SJCRH30 (cell line): ENCODE measurements at regions not wholly inside any gene's neighbourhood (a gene's known extent, or its start where the extent isn't known, plus 50 kb on each side); places are given as distances from the start of the nearest gene placed in this dataset.

ENCODE experiments used
- DNase-seq, 2 experiments: peaks; one replicate each; pipeline ENCODE4 v3.0.0-alpha.2; 2015 to 2020
- H3K27ac ChIP-seq: fragments of 250-450 bp; sonication (Bioruptor Pico); 2 replicates; pipeline ENCODE4 v1.5.1; 2020; ENCODE audit warnings: mild to moderate bottlenecking, moderate library complexity
- H3K27me3 ChIP-seq: fragments of 250-450 bp; sonication (Bioruptor Pico); 2 replicates; pipeline ENCODE4 v1.5.1; 2020; ENCODE audit warnings: mild to moderate bottlenecking, moderate library complexity
- H3K36me3 ChIP-seq: fragments of 250-450 bp; sonication (Bioruptor Pico); 2 replicates; pipeline ENCODE4 v1.5.1; 2020; ENCODE audit warnings: mild to moderate bottlenecking, moderate library complexity
- H3K4me1 ChIP-seq: fragments of 250-450 bp; sonication (Bioruptor Pico); 2 replicates; pipeline ENCODE4 v1.5.1; 2020; ENCODE audit warnings: mild to moderate bottlenecking, moderate library complexity
- H3K4me3 ChIP-seq: fragments of 250-450 bp; sonication (Bioruptor Pico); 2 replicates; pipeline ENCODE4 v1.5.1; 2020; ENCODE audit warnings: mild to moderate bottlenecking, moderate library complexity
- H3K9me3 ChIP-seq: fragments of 250-450 bp; sonication (Bioruptor Pico); replicated peaks from 2 replicates; pipeline ENCODE4 v1.5.1; 2020; ENCODE audit warnings: mild to moderate bottlenecking, moderate library complexity

DNA sequence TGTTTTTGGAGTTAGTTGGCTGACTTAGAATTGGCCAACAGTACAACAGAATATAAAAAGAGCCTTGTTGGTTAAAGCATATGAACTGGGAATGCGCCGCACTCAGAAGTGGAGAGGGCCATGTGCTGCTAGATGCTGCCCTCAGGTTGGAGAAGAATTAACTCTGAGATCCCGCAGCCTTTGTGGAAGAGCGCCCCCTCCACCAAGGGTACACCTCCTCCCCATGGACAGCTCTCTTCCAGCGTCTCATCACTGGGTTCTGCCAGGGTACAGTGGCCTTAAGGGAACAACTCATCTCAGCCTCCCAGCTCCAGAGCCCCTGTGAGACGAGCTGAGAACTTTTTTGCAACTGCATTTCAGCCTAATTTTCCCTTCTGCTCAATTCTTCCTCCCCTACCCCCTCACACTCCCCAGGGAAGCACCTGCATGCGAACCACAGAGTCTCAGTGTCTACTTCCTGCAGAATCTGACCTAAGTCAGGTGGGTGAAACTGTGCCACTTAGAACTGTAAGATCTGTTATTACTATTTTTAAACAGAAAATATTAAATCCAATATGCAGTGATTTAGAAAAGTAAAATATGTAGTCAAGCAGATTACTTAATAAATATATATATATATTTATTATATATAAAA lies 380.6 kb downstream of the RAB28 start:
- Histone ChIP-seq H3K4me1 (no peaks in the 10 kb centered on the region), H3K36me3 (no peaks in the 10 kb centered on the region), H3K9me3 (no peaks in the 10 kb centered on the region; the same call in 1 of the 2 replicates), H3K27me3 (0 out of 2 replicates have a peak, but pooled peaks cover 3% of the 10 kb centered on the region), H3K4me3 (no peak overlapping the region), H3K27ac (no peak overlapping the region)
- no peak for DNase-seq

DNA sequence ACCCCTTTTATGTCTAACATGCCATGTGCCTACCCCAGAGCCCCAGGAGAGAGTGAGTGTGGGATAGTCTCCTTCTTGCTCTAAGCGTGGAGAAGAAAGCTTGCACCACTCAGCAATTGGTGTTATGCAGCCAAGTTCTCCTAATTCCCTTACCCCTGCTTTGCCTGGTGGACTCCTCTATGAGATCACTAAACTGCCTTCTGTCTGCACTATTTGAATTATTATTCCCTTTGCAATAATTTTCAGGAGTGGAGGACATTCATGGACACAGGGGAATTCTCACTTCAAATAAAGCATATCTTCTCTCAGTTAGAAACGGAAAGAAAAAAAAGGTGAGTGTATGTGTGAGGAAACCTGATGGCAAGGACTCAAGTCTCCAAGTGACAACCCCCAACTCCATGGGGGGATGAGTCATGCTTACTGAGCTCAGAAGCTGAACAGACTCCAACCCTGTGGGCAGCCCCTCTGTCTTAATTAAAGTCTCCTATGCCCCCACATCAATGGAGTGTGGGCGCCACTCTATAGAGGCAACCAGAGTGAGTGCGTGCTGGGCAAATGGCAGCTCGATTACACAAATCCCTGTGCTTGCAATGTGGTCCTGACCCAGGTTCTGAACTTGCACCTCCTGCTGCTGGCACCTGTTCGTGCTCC lies 381.9 kb downstream of the RAB28 start:
- Histone ChIP-seq H3K36me3 (no peaks in the 10 kb centered on the region), H3K27me3 (0 out of 2 replicates have a peak, but pooled peaks cover 3% of the 10 kb centered on the region), H3K27ac (no peak overlapping the region), H3K4me3 (no peak overlapping the region), H3K9me3 (no peaks in the 10 kb centered on the region; the same call in 1 of the 2 replicates), H3K4me1 (no peaks in the 10 kb centered on the region)
- peak in 1 of 2 experiments; percentile 7 for DNase-seq

DNA sequence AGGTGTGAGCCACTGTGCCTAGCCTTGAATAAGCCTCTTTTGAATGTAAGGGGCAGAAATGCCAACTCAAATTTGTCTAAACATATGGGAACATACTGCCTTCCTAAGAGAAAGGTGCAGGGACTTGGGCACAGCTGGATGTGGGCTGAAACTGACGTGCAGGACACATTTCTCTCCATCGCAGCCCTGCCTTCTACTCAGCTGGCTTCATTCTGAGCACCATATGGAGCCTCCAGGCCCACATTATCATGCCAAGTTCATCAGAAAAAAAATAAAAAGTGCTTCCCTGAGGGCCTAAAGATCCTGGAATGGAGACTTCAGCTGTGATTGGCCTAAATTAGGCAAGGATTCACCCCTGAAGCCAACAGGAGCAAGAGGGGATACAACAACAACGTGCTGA lies 386.2 kb downstream of the RAB28 start:
- no peaks in the 10 kb centered on the region for H3K27me3 ChIP-seq
- H3K4me1 ChIP-seq: no peaks in the 10 kb centered on the region

DNA sequence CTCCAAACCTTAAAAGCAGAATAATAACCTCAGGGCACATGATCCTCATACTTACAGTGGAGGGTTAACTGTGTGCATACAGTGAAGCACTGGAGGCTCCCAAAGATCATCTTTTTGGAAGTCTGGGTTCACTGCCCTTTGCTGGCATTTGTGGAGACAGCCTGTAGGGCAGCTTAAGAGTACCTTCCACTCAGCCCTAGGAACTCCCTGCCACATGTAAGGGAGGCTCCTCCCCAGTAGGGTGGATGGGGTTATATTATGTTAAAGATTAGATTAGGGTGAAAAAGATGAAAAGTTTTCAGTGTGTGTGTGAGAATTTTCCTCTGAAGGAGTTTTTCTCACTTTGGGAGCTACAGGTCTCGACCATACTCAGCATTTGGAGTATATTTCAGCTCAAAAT lies 388.4 kb downstream of the RAB28 start:
- no peak overlapping the region for H3K27ac ChIP-seq
- no peak for DNase-seq

More for the DNA sequence above, 386.2 kb downstream of the RAB28 start:
- no peak for DNase-seq
- H3K4me3 ChIP-seq: no peak overlapping the region
- no peaks in the 10 kb centered on the region for H3K36me3 ChIP-seq
- H3K9me3 ChIP-seq: no peaks in the 10 kb centered on the region
- H3K27ac ChIP-seq: no peak overlapping the region

DNA sequence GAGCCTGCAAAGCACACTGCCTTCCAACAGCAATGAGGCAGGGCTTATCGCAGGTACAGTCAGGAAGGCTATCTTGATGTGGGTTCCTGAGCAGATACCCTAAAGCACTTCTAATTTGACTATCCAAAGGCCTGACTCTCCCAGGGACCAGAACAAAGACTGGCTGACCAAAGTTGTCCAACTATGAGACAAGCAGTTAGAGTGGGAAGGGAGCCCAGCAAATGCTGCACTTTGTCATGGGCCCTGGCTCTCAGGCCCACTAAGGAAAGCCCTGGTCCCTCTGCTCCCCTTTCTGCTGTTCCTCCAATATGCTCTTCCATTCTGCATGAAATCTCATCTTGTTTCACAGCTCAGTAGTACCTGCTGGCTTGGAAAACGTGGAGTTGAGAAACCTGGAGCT lies 391.0 kb downstream of the RAB28 start:
- Histone ChIP-seq H3K4me3 (no peak overlapping the region), H3K27ac (no peak overlapping the region), H3K36me3 (no peaks in the 10 kb centered on the region), H3K27me3 (no peaks in the 10 kb centered on the region), H3K9me3 (no peaks in the 10 kb centered on the region), H3K4me1 (no peaks in the 10 kb centered on the region)
- no peak for DNase-seq

More for the DNA sequence above, 388.4 kb downstream of the RAB28 start:
- Histone ChIP-seq H3K4me3 (no peak overlapping the region), H3K27me3 (no peaks in the 10 kb centered on the region), H3K36me3 (no peaks in the 10 kb centered on the region), H3K4me1 (no peaks in the 10 kb centered on the region), H3K9me3 (no peaks in the 10 kb centered on the region)

DNA sequence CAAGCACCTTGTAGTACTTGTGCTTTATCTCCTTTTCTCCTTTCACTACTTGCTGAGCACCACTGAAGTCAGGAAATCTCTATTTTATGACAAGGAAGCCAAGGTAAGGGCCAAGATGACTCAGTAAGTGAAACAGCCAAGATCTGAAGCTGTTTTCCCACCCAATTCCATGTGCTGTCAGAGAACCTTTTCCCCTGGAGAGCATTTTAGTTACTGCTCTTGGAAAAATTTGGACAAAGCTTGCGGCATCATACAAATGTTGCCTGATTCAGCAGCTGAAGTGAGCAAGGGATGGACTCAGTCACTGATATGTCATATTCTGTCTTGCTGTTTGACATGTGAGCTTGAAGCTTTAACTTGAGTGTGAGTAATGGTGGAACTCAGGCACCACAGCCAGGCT lies 391.4 kb downstream of the RAB28 start:
- H3K27me3 ChIP-seq: no peaks in the 10 kb centered on the region
- no peaks in the 10 kb centered on the region for H3K36me3 ChIP-seq
- no peak for DNase-seq
- no peaks in the 10 kb centered on the region for H3K4me1 ChIP-seq
- no peaks in the 10 kb centered on the region for H3K9me3 ChIP-seq
- H3K27ac ChIP-seq: no peak overlapping the region
- no peak overlapping the region for H3K4me3 ChIP-seq

DNA sequence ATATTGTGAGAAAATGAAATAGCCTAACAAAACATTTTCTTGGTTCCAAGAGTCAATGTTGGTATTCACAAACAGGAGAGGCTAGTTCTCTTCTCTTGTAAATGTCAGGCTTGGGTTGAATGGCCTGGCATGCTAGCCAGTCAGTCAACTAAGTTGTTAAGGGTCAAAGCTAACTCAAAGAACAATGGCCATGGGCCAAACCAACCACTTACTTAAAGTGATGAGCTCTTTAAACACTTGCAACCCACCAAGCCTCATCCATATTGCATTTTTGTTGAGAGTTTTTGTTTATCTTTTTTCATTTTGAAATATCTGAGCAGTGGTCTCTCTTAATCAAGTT lies 394.5 kb downstream of the RAB28 start:
- H3K27ac ChIP-seq: no peak overlapping the region
- no peaks in the 10 kb centered on the region for H3K9me3 ChIP-seq
- no peaks in the 10 kb centered on the region for H3K27me3 ChIP-seq
- no peak overlapping the region for H3K4me3 ChIP-seq
- no peaks in the 10 kb centered on the region for H3K36me3 ChIP-seq
- no peaks in the 10 kb centered on the region for H3K4me1 ChIP-seq
- DNase-seq: no peak

DNA sequence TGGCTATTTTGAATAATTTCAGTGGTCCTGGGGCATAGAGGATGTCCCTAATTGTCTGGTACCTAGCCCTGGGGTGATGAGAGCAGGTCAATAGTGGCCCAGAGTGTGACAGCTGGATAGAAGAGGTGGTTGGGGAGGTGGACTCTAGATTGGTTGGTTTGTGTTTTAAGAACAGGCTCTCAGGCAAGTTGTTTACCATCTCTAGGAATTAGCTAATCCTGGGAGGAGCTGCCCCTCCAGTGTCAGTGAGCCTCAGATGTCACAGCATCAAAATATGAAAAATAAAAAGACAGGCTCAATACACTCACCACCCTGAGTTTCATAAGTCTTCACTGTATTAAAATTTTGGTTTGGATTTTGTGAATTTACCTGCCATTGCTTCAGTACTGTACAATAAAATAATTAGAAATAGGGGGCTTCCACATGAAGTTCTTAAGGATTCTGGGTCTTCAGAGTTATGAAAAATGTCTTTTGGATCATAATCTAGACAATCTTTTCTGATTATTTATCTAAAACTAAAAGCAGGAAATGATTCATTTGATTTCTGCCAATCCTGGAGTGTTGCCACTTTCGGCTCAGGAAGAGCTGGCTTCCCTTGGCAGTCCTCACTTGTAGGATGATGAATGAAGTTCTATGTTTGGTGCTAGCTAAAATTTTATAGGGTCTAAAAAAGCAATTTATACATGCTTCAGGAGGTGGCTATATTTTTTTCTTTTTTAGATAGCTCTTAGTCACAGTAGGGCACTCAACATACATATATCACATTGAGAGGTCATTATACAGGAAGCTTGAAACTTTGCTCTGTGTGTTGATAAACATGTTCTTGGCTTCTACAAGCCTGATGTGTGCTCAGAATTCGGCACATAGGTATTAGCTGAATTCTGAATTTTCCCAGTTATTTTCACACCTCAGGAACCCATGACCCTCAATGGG lies 395.1 kb downstream of the RAB28 start:
- no peak overlapping the region for H3K4me3 ChIP-seq
- no peaks in the 10 kb centered on the region for H3K27me3 ChIP-seq
- no peaks in the 10 kb centered on the region for H3K9me3 ChIP-seq
- H3K4me1 ChIP-seq: no peaks in the 10 kb centered on the region
- H3K36me3 ChIP-seq: no peaks in the 10 kb centered on the region
- DNase-seq: no peak
- no peak overlapping the region for H3K27ac ChIP-seq

DNA sequence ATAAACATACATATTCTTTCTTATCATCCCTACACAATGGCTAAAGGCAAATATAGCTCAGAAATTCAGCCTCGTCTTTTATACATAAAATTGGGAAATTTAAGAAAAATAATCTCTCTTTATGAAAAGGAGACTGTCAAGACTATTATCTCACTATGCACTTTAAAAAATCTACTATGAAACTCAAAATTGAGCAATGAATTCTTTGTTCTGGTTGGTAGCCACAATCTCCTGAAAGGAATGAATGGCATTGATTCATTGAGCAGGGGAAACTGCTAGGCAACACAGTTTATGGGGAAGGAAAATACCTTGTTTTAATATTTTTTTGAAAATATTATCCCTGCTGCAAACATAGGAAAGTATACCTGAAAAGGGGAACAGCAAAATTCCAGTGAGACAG lies 397.1 kb downstream of the RAB28 start:
- Histone ChIP-seq H3K4me3 (no peak overlapping the region), H3K9me3 (no peaks in the 10 kb centered on the region), H3K27me3 (no peaks in the 10 kb centered on the region), H3K4me1 (no peaks in the 10 kb centered on the region), H3K36me3 (no peaks in the 10 kb centered on the region), H3K27ac (no peak overlapping the region)
- DNase-seq: no peak

DNA sequence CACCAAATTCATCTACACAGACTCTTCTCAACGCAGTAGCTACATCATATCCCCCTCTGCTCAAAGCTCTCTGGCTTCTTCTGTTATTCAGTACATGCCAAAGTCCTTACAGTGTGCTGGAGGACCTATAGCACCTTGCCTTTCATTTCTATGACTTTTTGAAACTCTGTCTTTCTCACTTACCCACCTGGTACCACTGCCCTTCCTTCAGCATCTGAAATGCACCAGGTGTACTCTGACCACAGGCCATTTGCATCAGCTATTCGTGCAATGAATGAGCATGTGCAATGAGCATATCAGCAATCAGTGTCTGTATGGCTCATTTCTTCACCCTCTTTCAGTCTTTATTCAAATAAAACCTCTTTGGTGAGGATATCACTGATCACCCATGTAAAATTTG lies 399.9 kb downstream of the RAB28 start:
- no peaks in the 10 kb centered on the region for H3K4me1 ChIP-seq
- DNase-seq: no peak
- H3K4me3 ChIP-seq: no peak overlapping the region
- H3K36me3 ChIP-seq: no peaks in the 10 kb centered on the region
- no peaks in the 10 kb centered on the region for H3K27me3 ChIP-seq
- no peak overlapping the region for H3K27ac ChIP-seq
- no peaks in the 10 kb centered on the region for H3K9me3 ChIP-seq

DNA sequence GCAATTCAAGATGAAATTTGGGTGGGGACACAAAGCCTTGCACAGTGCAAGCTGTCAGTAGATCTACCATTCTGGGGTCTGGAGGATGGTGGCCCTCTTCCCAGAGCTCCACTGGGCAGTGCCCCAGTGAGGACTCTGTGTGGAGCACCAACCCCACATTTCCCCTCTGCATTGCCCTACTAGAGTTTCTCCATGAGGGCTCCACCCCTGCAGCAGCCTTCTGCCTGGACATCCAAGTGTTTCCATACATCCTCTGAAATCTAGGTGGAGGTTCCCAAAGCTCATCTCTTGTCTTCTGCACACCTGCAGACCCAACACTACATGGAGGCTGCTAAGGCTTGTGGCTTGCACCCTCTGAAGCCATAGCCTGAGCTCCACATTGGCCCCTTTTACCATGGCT lies 402.3 kb downstream of the RAB28 start:
- Histone ChIP-seq H3K4me3 (no peak overlapping the region), H3K4me1 (no peaks in the 10 kb centered on the region), H3K9me3 (no peaks in the 10 kb centered on the region), H3K27me3 (no peaks in the 10 kb centered on the region), H3K36me3 (no peaks in the 10 kb centered on the region), H3K27ac (no peak overlapping the region)
- DNase-seq: no peak

DNA sequence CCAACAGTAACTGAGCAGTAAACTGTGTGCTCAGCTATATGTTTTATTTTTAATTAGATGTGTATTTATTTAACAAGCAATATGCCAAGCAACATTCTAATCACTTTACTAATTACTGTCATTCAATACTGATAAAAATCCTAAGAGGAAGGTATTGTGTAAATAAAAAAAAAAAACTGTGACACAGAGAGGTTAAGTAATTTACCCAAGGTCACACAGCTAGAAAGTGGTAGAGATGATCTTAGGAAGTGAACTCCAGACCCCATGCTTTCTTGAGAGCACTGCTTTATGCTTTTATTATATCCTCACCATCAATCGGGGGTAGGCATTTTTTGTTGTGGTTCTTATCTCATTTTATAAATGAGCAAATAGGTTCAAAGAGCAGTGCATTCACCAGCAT lies 417.1 kb downstream of the RAB28 start:
- Histone ChIP-seq H3K9me3 (no peaks in the 10 kb centered on the region), H3K36me3 (no peaks in the 10 kb centered on the region), H3K27ac (no peak overlapping the region), H3K27me3 (no peaks in the 10 kb centered on the region), H3K4me3 (no peak overlapping the region), H3K4me1 (no peaks in the 10 kb centered on the region)
- no peak for DNase-seq

DNA sequence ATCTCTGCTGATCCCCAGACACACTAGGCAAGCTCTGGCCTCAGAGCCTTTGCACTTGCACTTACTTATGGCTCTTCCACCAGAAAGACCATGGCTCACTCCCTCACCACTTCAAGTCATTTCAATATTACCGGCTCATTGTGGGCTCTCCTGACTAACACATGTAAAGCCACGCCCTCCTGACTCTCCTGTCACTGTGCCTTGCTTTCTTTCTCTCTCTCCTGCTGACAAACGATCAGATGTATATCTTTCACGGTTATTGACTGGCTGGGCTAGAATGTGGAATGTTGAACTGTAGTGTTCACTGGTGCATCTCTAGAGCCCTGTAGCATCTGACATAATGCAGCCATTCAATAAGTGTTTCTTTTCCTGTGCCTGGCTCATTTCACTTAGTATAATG lies 425.1 kb downstream of the RAB28 start:
- no peak for DNase-seq
- no peak overlapping the region for H3K4me3 ChIP-seq
- no peaks in the 10 kb centered on the region for H3K27me3 ChIP-seq
- H3K4me1 ChIP-seq: no peaks in the 10 kb centered on the region
- no peaks in the 10 kb centered on the region for H3K9me3 ChIP-seq
- no peaks in the 10 kb centered on the region for H3K36me3 ChIP-seq
- no peak overlapping the region for H3K27ac ChIP-seq

DNA sequence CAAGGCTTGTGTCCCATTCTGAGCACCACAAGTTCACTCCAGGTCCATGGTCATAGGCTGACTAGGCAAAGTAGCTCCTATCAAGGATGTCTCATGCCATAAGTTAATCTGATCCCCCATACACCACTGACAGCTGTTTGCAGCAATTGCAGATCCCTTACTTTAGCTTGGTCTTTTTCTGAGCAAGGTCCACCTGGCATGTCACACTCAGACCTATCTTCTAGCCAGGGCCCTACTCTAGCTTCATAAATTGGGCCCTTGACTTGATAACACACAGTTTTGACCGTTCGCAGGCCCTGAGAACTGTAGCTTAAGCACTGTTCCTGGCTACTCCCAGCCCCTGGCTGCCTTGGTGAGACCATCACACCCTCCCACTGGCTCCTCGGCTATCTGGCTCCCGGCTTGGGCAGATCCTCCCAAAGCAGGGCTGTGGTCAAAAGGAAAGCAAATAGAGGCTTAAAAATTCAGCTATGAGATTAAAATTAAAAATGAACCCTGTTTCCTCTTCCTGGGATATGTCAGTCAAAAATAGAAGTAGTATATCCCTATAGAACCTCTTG lies 427.4 kb downstream of the RAB28 start:
- Histone ChIP-seq H3K27me3 (no peaks in the 10 kb centered on the region), H3K9me3 (no peaks in the 10 kb centered on the region), H3K36me3 (no peaks in the 10 kb centered on the region), H3K27ac (no peak overlapping the region), H3K4me1 (no peaks in the 10 kb centered on the region), H3K4me3 (no peak overlapping the region)
- DNase-seq: peak in 1 of 2 experiments; percentile 12

DNA sequence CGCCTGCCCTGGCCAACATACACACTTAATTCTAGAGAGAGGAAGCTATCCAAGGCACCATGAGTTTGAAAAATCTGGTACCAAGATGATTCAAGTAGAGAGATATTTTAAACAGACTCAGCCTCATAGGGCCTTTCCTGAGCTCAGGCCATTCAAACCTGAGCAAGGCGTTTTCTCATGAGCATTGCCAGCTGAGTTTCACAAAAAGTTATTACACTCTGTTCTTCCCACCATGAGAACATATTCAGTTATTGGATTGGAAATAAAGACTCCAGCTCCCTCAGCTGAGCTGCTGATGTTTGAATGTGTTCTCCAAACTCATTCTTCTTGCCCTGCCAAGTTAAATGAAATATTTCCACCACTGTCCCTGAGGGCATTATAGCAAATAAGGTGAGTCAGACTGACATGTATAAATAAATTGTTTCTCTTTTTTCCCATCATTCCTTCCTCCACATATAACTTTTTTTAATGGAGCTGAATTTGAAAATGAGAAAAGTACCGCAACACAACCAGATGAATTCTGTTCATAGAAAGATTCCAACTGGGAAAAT lies 429.6 kb downstream of the RAB28 start:
- H3K4me1 ChIP-seq: no peaks in the 10 kb centered on the region
- H3K4me3 ChIP-seq: no peak overlapping the region
- H3K36me3 ChIP-seq: no peaks in the 10 kb centered on the region
- DNase-seq: no peak
- no peaks in the 10 kb centered on the region for H3K27me3 ChIP-seq
- no peaks in the 10 kb centered on the region for H3K9me3 ChIP-seq
- H3K27ac ChIP-seq: no peak overlapping the region
